ENCODE measurements at regions not wholly inside any gene's neighbourhood (a gene's known extent, or its start where the extent isn't known, plus 50 kb on each side); places are given as distances from the start of the nearest gene placed in this dataset.

GRCh38 chr7:142542942-142543341, 206.3 kb upstream of the PRSS1 start:
- TF ChIP-seq CTCF (IDR thresholded peaks at IDR 0.05) (no peak), POLR2A (IDR thresholded peaks at IDR 0.05) (no peak)
